ENCODE measurements at regions not wholly inside any gene's neighbourhood (a gene's known extent, or its start where the extent isn't known, plus 50 kb on each side); places are given as distances from the start of the nearest gene placed in this dataset.

DNA sequence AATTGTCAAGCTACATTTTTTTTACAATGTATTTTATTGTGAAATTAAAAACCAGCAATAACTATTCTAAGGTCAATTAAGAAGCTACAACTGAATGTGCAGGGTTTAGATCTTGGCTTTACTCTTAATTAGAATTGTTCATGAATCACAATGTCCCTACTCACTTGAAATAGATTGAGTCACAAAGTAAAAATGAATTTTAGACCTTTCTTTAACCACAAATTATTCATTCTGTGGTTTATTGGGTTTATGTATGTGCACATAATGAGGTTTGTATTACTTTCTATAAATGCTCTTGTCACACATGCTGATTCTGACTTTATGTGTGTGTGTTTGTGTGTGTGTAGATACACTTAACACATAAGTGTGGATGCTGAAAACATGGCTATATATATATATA is 647.0 kb upstream of the AADAT start:
- Histone ChIP-seq H3K9ac (ENCODE audit: low read length) (no peak overlapping the region), H3K27ac (ENCODE audit: low read depth, low read length, poor library complexity, severe bottlenecking) (no peak overlapping the region), H3K4me3 (ENCODE audit: low read depth, low read length, poor library complexity, severe bottlenecking) (no peak overlapping the region), H2AFZ (ENCODE audit: low read length) (no peak overlapping the region), H3K4me1 (ENCODE audit: insufficient read depth, low read length, severe bottlenecking) (no peaks in the 10 kb centered on the region), H3K9me3 (ENCODE audit: low read length) (no peaks in the 10 kb centered on the region), H3K36me3 (ENCODE audit: insufficient read depth, low read length) (no peaks in the 10 kb centered on the region), H3K9me2 (ENCODE audit: low read depth, low read length) (no peaks in the 10 kb centered on the region), H4K20me1 (ENCODE audit: insufficient read depth, low read length) (no peaks in the 10 kb centered on the region), H3K4me2 (ENCODE audit: low read length) (no peak overlapping the region), H3F3A (ENCODE audit: insufficient read depth, low read length) (0 out of 2 replicates have a peak, but pooled peaks cover 3% of the 10 kb centered on the region), H3K27me3 (ENCODE audit: insufficient read depth, low read length) (no peaks in the 10 kb centered on the region), H3K79me2 (ENCODE audit: insufficient read depth, low read length) (no peaks in the 10 kb centered on the region)
- no peak for TF ChIP-seq EZH2 (IDR thresholded peaks at IDR 0.05; ENCODE audit: borderline replicate concordance, low read length)
- TF ChIP-seq, protein P1, sequence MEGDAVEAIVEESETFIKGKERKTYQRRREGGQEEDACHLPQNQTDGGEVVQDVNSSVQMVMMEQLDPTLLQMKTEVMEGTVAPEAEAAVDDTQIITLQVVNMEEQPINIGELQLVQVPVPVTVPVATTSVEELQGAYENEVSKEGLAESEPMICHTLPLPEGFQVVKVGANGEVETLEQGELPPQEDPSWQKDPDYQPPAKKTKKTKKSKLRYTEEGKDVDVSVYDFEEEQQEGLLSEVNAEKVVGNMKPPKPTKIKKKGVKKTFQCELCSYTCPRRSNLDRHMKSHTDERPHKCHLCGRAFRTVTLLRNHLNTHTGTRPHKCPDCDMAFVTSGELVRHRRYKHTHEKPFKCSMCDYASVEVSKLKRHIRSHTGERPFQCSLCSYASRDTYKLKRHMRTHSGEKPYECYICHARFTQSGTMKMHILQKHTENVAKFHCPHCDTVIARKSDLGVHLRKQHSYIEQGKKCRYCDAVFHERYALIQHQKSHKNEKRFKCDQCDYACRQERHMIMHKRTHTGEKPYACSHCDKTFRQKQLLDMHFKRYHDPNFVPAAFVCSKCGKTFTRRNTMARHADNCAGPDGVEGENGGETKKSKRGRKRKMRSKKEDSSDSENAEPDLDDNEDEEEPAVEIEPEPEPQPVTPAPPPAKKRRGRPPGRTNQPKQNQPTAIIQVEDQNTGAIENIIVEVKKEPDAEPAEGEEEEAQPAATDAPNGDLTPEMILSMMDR (IDR thresholded peaks at IDR 0.05; ENCODE audit: low read length), result no peak

DNA sequence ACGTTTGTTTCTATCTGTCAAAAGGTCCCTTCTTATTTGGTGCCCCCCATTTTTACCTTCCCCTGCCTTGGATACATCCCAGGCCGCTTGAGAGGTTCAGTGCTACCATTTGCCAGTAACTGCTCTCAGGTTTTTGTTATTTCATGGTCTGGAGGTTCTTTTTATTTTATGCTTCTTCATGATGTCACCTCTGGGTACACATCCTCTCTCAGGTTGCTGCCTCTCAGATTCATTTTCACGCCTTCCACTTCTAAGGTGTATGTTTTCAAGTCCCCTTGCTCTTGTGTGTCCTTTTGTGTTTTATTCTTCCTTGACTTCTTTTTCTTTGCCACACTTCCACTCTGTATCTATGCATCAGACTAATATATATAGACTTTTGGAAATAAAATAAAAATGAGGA is 640.1 kb upstream of the AADAT start:
- Histone ChIP-seq H3F3A (ENCODE audit: insufficient read depth, low read length) (no peaks in the 10 kb centered on the region), H3K4me2 (ENCODE audit: low read length) (no peak overlapping the region), H3K4me3 (ENCODE audit: low read depth, low read length, poor library complexity, severe bottlenecking) (no peak overlapping the region), H3K79me2 (ENCODE audit: insufficient read depth, low read length) (no peaks in the 10 kb centered on the region), H3K9me3 (ENCODE audit: low read length) (no peaks in the 10 kb centered on the region), H2AFZ (ENCODE audit: low read length) (no peak overlapping the region), H4K20me1 (ENCODE audit: insufficient read depth, low read length) (no peaks in the 10 kb centered on the region), H3K27ac (ENCODE audit: low read depth, low read length, poor library complexity, severe bottlenecking) (no peak overlapping the region), H3K36me3 (ENCODE audit: insufficient read depth, low read length) (no peaks in the 10 kb centered on the region), H3K4me1 (ENCODE audit: insufficient read depth, low read length, severe bottlenecking) (no peaks in the 10 kb centered on the region), H3K27me3 (ENCODE audit: insufficient read depth, low read length) (no peaks in the 10 kb centered on the region), H3K9me2 (ENCODE audit: low read depth, low read length) (no peaks in the 10 kb centered on the region), H3K9ac (ENCODE audit: low read length) (no peak overlapping the region)
- TF ChIP-seq, protein P1 (IDR thresholded peaks at IDR 0.05; ENCODE audit: low read length), result no peak
- no peak for TF ChIP-seq EZH2 (IDR thresholded peaks at IDR 0.05; ENCODE audit: borderline replicate concordance, low read length)

DNA sequence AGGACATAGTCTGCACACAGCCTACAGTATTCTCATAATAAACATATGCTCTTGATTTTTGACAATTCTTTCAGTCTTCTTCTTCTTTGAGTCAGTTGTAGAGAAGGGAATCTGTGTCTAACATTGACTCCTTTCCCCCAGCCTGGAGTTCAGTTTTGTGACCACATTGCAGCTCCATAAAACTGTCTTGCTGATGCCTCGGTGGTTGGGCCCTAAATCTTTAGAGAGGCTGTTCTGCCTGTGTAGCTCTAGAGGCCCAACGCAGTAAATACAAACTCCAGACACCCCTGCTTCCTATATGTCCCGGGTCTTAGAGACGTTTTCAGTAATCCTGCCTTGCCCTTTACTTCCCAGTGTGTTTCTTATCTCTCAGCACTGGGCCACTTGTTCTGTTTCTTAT is 639.5 kb upstream of the AADAT start:
- Histone ChIP-seq H3K9me3 (ENCODE audit: low read length) (no peaks in the 10 kb centered on the region), H3K9ac (ENCODE audit: low read length) (no peak overlapping the region), H3K4me2 (ENCODE audit: low read length) (no peak overlapping the region), H3K27ac (ENCODE audit: low read depth, low read length, poor library complexity, severe bottlenecking) (no peak overlapping the region), H2AFZ (ENCODE audit: low read length) (no peak overlapping the region), H3K4me3 (ENCODE audit: low read depth, low read length, poor library complexity, severe bottlenecking) (no peak overlapping the region), H3K9me2 (ENCODE audit: low read depth, low read length) (no peaks in the 10 kb centered on the region), H3K36me3 (ENCODE audit: insufficient read depth, low read length) (no peaks in the 10 kb centered on the region), H3F3A (ENCODE audit: insufficient read depth, low read length) (no peaks in the 10 kb centered on the region), H3K79me2 (ENCODE audit: insufficient read depth, low read length) (no peaks in the 10 kb centered on the region), H3K27me3 (ENCODE audit: insufficient read depth, low read length) (no peaks in the 10 kb centered on the region), H4K20me1 (ENCODE audit: insufficient read depth, low read length) (no peaks in the 10 kb centered on the region), H3K4me1 (ENCODE audit: insufficient read depth, low read length, severe bottlenecking) (no peaks in the 10 kb centered on the region)
- no peak for TF ChIP-seq EZH2 (IDR thresholded peaks at IDR 0.05; ENCODE audit: borderline replicate concordance, low read length)
- TF ChIP-seq, protein P1 (IDR thresholded peaks at IDR 0.05; ENCODE audit: low read length), result no peak

All from OCI-LY1 (cell line).